GM12864 (cell line): ENCODE measurements at regions not wholly inside any gene's neighbourhood (a gene's known extent, or its start where the extent isn't known, plus 50 kb on each side); places are given as distances from the start of the nearest gene placed in this dataset.

Source experiments
- DNase-seq: peaks from one replicate; pipeline ENCODE4 v3.0.0-alpha.2; 2011; ENCODE audit warnings: low read depth
- H3K4me3 ChIP-seq: 2 replicates; pipeline ENCODE4 v1.5.1; 2011; ENCODE audit warnings: mild to moderate bottlenecking, low read depth, low read length, control low read depth
- TF ChIP-seq, protein P1 (sequence below): IDR thresholded peaks from 2 replicates; pipeline ENCODE4 v1.5.1; 2011; ENCODE audit warnings: low read depth, mild to moderate bottlenecking, moderate library complexity, low read length, control low read depth, inconsistent platforms; ENCODE audit errors: missing control alignments

DNA sequence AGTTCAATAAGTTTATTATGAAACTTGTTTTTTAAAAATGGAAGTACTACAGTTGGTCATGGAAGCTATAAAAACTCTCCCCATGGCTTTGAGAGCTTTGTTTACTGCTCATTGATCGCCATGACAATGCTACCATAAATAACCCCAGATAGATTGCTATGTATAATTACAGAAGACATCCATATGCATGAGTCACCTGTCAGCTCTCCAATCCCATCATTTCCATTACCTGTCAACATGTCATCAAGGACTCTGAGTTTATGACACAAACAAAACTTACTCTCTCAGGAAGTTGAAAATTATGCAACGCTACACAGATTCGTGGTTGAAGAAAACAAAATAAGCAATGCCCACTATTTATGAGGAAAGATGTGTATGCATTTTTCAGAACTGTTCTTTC, 144.4 kb downstream of the SEC23A start:
- no peak for DNase-seq
- H3K4me3 ChIP-seq = no peak overlapping the region
- TF ChIP-seq, protein P1, sequence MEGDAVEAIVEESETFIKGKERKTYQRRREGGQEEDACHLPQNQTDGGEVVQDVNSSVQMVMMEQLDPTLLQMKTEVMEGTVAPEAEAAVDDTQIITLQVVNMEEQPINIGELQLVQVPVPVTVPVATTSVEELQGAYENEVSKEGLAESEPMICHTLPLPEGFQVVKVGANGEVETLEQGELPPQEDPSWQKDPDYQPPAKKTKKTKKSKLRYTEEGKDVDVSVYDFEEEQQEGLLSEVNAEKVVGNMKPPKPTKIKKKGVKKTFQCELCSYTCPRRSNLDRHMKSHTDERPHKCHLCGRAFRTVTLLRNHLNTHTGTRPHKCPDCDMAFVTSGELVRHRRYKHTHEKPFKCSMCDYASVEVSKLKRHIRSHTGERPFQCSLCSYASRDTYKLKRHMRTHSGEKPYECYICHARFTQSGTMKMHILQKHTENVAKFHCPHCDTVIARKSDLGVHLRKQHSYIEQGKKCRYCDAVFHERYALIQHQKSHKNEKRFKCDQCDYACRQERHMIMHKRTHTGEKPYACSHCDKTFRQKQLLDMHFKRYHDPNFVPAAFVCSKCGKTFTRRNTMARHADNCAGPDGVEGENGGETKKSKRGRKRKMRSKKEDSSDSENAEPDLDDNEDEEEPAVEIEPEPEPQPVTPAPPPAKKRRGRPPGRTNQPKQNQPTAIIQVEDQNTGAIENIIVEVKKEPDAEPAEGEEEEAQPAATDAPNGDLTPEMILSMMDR = no peak

DNA sequence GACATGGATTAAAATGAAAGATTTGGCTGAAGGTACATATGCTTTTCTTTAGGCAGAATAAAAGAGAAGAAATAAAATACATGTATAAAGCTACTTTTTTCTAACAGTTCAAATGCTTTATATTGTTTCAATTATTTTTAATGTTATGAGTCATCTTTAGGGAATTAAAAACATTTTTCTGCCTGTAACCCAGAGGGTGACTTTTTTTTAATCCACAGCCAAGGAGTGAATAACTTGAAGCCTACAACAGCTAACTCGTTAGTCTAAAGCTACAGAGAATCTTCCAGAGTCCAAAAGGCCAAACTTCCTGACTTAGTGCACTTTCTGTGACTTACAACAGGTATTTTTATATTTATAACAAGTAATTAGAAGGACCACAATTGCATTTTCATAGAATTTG, 151.6 kb downstream of the SEC23A start:
- DNase-seq = no peak
- TF ChIP-seq, protein P1 = no peak
- H3K4me3 ChIP-seq = no peak overlapping the region

DNA sequence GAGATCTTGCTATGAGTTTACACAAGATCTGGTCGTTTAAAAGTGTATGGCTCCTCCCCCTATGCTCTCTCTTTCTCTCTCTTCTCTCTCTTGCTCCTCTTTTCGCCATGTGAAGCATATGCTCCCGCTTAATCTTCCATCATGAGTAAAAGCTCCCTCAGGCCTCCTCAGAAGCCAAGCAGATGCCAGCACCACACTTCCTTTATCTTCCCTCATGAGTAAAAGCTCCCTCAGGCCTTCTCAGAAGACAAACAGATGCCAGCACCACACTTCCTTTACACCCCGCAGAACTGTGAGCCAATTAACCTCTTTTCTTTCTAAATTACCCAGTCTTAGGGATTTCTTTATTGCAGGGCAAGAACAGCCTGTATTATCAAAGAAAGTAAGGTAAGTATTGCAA, 152.4 kb downstream of the SEC23A start:
- TF ChIP-seq, protein P1 = no peak
- no peak overlapping the region for H3K4me3 ChIP-seq
- no peak for DNase-seq

DNA sequence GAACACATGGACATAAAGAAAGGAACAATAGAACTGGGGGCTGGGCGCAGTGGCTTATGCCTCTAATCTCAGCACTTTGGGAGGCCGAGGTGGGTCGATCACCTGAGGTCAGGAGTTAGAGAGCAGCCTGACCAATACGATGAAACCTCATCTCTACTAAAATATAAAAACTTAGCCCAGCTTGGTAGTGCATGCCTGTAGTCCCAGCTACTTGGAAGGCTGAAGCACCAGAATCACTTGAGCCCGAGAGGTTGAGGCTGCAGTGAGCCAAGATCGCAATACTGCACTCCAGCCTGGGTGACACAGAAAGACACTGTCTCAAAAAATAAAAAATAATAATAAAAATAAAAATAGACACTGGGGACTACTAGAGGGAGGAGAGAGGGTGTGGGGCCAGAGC, 154.5 kb downstream of the SEC23A start:
- DNase-seq = no peak
- TF ChIP-seq, protein P1 = no peak
- no peak overlapping the region for H3K4me3 ChIP-seq

DNA sequence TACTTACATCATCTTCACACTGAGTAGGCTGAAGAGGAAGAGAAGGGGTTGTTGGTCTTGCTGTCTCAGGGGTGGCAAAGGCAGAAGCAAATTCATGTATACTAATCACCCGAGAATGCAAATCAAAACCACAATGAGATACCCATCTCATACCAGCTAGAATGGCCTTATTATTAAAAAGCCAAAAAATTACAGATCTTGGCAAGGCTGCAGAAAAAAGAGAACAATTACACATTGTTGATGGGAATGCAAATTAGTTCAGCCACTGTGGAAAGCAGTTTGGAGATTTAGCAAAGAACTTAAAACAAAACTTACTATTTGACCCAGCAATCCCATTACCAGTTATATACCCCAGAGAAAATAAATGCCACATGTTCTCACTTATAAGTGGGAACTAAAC, 154.9 kb downstream of the SEC23A start:
- TF ChIP-seq, protein P1 = no peak
- H3K4me3 ChIP-seq = no peak overlapping the region
- no peak for DNase-seq

DNA sequence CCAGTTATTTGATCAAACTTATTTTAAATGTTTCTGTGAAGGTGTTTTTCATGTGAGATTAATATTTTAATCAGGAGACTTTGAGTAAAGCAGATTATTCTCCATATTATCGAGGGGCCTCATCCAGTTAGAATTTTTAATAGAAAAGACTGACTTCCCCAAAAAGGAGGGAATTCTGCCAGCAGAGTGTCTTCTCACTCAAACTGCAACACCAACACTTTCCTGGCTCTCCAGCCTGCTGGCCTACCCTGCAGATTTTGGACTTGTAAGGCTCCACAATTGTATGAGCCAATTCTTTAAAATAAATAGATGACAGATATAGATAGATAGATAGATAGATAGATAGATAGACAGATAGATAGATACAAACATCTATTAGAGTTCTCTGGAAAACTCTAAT, 155.7 kb downstream of the SEC23A start:
- DNase-seq = no peak
- TF ChIP-seq, protein P1 = no peak
- no peak overlapping the region for H3K4me3 ChIP-seq

DNA sequence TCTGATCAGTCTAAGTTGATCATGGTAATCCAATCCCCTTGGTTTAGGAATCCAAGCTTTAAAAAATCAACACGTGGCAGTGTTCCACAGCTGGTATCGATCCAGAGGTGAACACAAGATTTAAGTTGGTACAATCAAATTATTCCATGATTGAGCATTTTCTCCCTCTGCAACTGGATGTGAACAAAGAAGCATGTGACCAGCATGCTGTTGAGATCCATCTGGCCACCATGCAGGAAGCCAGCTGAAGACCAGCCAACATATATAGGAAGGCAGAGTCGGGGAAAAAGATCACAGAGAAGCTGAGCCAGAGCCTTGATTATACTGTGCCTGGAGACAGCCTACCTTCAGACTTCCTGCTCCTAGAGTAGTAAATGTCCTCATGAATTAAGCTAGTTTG, 158.3 kb downstream of the SEC23A start:
- TF ChIP-seq, protein P1 = no peak
- no peak overlapping the region for H3K4me3 ChIP-seq
- no peak for DNase-seq
